GM18907 (cell line): ENCODE measurements at regions not wholly inside any gene's neighbourhood (a gene's known extent, or its start where the extent isn't known, plus 50 kb on each side); places are given as distances from the start of the nearest gene placed in this dataset.
"Not testable (repeated sequence)": the region's sequence is repeated elsewhere in the genome, so short reads cannot be mapped to it uniquely, and the experiment has no call there.

Source experiments
- ATAC-seq: cut with Tn5 transposase; IDR thresholded peaks from one replicate; pipeline ENCODE4 v1.9.1; 2021; ENCODE audit warnings: mild to moderate bottlenecking, moderate library complexity; ENCODE audit not compliant: unreplicated experiment

DNA sequence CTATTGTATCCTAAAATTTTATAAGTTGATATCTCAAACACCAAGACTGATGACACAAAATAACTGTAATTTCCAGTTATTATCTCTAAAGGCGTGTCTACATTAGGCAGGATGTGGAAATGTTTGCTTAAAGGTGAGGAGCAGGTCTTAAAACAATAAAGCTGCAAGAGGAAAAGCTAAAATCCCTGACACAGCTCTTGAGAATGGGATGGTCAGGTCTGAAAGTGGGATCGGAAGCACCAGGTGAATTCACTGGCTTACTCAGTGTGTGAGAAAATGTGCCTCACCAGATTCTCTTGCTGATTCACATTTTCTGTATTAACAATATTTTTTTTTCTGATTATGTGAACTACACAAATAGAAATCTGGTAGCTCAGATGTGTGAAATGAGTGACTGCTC is 421.9 kb upstream of the ADAMTS5 start:
- no peak for ATAC-seq

DNA sequence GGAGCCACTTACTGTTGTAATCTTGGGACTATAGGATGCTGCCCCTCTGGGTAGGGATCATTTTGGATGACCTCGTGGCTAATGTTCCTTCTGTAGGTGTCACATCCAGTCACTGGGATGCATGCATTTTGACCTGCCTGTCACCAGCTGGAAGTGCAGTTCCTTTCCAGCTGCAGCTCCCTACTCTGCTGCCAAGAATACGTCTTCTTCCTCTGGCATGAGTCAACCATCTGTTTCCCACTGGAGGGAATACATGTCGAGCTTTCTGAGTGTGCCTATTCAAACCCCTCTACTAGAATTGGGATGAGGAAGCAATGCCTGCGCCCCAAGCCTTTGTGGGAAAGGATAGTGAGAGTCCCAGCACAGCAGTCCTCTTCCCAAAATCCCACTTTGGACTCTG is 415.5 kb upstream of the ADAMTS5 start:
- no peak for ATAC-seq

DNA sequence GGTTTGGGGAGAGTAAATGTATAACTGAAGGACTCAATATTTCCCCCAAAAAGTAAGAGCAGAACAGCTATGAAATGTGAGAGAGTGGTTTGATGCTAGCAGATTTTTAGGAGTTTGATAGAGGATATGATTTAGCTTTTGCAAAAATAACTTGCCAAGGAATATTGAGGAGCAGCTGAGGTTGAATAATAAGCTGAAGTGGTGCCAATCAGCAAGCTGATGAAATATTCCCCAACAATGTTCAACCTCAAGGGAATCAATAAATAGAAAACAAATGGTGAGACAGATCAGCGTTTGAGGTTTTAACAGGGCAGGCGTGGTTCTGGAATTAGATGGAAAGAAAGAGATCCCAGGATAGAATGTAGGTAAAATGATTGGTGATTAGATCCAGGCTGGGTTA is 413.4 kb upstream of the ADAMTS5 start:
- ATAC-seq: no peak

DNA sequence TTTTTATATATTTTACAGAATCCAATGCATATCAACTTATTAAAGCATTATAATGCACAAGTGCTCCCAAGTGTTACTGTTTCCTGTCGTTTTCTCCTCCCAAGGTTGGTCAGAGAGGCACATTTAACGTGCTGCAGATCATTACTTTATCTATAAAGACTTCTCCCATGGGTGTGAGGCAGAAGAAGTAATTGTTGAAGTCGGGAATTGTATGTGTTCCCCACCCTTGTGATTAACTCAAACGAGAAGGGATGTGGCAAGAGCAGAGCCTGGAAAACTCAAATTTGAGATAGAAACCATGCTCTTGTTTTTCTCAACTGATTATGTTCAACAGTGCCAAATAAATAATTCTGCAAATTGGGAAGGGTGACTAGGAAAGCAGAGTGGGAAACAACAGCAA is 412.5 kb upstream of the ADAMTS5 start:
- no peak for ATAC-seq

DNA sequence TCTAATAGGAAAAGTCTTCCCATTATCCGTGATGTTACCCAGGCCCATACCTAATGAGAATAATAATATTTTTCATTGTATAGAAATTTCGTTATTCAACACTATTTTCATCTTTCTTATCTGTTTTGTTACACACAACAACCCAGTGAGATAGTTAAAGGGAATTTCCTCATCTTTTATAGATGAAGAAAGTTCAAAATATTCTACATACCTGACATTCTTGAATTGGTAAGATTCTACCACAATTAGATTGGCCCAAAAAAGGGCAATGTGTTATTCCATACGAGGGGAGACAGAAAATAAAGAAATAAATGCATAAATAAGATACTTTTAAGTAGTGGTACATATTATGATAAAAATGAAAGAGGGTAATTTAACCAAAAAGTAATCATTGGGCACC is 405.5 kb upstream of the ADAMTS5 start:
- no peak for ATAC-seq

DNA sequence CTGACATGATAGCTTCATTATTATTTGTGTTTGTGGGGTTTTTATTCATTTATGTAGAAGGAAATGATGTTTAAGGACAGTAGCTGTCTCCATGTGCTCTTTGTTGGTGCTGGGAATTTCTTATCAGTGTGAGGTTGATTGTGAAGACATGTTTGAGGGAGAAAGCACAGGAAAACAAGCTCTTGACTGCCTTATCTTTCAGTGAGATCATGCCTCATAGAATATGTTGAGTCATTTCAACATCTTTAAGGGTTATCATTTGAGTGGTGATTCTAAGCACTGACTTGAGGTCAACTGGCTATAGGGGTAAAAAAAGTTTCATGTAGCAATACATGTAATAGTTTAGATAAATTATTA is 405.1 kb upstream of the ADAMTS5 start:
- ATAC-seq: no peak

DNA sequence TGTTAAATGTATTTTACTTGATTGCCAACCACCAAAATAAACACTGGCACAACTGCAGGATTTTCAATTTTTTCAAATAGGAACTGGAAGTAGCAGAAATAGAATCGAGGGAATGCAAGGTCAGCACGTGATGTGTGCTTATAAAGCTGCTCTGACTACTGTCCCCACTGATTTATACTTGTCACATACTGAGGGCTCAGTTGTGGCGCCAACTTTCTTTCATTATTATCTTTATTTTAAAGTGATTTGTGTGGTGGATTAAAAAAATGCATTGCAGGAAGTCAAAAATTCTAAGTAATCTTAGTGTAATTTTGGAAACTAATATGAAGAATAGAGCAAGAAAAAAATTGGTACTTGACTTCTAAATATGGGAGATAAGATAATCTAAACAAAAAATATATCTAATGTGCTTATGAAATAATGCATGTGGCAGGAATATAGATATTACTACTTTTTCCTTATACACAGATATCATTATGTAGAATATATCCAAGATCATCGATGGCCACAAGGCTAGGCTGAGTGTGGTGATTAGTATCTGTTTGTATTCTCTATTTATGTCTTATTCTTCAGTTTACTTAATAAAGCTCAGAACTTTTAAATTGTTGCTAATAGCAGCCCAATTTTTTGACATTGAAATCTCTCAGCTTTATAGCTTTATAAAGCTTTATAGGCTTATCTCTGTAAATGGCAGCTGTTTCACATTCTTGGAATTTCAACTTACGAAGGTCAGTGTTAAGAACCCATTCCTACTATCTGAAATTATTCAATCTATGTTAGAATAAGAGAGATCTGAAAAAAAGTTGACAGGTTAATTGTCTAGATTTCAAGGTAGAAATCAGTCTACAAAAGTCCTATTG is 404.5 kb upstream of the ADAMTS5 start:
- no peak for ATAC-seq

DNA sequence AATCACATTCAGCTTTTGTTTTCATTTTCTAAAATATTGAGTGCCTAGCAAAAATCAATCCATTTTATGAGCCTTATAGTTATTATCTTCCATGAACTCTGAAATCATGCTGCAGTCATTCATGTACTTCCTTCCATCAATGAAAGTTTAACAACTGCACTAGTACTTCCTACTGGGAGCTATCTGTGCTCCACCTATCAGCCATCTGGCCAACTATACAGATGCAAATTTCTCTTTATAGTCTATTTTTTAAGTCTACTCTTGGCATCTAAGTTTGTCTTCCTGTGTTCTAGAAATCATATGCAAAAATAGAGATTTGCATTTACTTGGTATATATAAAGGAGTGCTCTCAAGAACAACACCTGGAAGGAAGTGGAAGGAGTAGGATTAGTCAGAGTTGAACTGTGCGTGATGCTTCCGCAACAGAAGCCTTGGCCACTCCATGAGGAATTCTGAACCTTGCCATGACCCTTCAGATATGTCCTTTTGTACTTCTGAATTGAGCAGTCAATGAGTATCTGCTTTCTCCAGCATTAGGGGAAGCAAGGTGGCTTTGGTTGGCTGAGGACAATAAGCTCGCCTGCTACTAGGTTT is 403.2 kb upstream of the ADAMTS5 start:
- ATAC-seq: no peak

DNA sequence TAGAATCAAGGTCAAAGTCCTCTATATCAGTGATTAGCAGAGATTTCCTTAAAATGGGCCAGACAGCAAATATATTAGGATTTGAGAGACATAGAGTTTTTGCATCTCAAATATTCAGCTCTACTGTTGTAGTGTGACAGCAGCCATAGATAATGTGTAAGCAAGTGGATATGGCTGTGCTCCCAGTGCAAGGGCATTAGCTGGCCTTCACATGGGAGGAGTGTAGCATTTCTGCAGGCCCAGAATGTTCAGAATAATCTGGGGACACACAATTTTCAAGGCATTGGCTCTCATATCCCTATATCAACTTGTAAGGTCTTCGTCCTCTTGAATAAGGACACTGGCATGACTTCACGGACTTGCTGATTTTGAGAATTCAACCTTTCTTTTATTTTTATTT is 402.3 kb upstream of the ADAMTS5 start:
- no peak for ATAC-seq

DNA sequence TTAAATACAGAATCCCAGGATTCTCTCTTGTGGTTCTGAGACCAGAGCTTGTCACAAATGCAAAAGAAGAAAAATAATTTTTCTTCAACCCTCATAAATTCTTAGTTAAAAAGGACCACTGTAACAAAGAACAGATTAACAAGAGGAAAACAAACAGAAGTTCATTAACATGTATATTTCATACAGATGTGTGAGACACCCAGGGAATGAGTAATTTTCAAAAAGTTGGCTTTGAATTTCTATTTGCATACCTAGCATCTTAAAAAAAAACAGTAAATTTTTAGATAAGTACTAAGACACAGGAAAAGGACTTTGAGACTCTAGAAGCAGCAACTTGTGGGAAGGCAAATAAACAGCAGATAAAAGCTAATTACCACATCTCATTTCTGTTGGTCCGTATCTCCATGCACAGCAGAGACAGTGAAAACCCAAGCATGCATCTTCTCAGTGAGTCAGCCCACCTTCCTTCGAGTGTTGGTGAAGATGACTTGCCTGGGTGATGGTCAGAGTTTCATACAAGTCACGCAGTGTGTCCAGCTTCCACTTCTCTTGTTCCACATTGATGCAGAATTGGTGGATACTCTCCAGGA is 399.9 kb upstream of the ADAMTS5 start:
- no peak for ATAC-seq

DNA sequence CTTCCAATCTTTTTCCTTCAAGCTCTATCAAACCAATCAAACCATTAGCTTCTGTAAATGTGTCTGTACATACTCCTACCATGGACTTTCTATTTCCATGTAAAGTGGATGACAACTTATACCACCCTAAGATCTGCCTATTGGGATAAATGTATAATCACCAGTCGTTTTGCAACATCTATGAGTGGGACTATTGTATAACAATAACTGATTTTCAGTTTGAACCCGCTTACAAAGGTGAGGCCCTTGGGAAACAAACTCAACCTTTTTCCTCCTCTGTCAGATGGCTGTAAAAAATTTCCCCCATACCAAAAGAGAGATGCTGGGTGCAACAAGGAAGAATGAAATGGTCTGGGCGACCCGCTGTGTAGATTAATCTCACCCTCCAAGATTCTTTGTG is 399.1 kb upstream of the ADAMTS5 start:
- ATAC-seq: no peak

DNA sequence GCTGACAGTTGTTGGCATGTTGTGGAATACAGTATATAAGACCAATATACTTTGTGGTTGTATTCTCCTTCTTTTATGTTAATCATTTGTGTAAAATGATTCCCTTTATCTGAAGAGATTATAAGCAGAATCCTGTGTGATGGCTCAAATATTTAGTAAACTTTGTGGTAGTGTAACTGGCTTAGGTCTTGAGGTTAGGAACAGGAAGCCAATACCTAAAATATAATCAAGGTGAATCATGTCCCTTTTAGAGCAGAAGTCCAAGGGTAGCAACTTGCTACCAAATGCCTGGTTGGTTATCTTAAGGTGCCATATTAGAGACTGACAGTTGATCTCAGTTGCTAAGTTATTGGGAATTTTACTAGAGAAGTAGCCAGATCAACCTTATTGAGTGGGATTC is 398.5 kb upstream of the ADAMTS5 start:
- no peak for ATAC-seq

DNA sequence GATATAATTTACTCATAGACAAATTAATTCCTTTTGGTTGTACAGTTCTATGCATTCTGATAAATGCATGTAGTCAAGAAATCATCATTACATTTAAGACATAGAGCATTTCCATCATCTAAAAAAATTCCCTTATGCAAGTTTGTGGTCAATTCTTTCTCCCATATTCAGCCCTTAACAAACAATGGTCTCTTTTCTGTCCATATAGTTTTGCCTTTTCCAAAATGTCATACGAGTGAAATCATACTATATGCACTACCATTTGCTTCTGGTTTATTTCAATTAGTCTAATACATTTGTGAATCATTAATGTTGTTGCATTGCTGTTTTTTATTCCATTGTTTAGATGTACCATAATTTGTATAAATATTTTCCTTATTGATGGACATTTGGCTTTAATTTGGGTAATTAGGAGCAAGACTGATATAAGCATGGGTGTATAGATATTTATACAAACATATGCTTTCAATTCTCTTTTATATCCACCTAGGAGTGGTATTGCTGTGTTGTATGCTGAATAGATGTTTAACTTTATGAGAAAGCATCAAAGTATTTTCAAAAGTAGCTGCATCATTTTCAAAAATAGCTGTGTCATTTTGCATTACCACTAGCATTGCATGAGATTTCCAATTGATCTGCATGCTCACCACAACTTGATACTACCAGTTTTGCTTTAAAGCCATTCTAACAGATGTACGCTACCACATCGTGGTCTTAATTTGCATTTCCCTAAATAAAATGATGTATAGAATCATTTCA is 397.0 kb upstream of the ADAMTS5 start:
- ATAC-seq: no peak

DNA sequence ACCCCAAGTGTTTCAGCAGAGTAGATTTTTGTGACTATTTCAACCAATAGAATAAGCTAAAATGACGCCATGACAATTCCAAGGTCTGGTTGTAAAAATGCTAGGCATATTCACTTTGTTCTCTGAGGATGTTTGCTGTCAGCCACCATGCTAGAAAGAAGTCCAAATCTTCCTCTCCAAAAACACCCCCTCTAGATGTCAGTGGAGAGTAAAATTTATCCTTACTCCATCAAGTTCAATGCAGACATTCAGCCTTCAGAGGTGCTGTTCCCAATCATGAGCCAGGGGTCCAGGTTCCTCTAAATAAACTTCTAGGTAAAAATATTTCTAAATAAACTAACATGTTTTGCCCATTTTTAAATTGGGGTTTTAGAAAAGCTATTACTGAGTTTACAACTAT is 395.4 kb upstream of the ADAMTS5 start:
- ATAC-seq: no peak

DNA sequence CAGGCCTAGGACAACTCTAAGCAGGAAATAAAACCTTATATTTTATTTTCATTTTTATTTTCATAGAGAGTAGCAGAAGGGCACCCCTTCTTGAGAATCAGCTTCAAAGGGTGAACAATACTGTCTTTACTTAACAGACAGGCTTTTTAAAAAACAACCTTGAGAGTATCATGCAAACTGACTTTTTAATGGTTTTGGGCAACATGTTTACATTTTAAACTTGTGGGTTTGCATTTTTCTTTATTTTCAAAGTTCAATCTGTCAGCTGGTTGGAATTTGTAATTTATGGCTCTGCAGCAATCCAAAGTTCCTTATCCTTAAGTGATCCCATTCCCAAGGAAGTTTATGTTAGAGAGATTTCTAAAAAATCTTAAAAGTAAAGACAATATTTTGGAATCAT is 392.3 kb upstream of the ADAMTS5 start:
- no peak for ATAC-seq

DNA sequence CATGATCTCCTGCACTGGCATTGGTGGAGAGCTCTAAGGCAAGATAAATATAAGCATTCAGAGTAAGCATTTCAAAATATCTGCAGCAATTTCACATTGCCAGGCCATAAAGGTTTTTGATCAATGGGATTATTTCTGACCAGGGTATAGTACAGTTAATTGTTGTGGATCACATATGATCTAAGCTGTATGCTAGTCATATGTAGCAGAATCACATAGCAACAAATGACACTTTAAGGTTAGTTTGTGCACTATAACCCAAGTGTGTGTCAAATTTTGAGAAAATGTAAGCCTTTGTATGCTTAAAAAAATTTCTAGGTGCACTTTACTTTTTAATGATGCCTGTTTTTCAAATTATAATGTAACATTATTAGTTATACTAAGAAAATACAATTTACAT is 386.0 kb upstream of the ADAMTS5 start:
- no peak for ATAC-seq

DNA sequence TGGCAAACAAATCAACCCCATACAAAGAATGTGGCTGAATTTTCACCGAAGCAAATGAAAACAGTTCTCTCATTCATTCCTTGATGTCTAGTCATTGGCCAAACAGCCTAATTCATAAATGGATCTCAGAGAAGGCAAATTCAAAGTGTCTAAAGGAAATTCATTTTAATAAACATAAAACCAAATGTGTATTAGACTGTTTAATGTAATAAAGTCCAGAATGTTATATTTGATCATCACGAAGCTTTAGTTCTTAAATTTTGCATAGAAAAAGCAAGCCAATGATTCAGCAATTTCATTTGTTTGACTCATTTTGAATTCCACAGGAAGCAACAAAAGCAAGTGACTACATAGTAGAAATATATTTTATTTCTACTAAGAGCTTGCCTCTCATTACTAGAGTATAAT is 379.2 kb upstream of the ADAMTS5 start:
- ATAC-seq: no peak

DNA sequence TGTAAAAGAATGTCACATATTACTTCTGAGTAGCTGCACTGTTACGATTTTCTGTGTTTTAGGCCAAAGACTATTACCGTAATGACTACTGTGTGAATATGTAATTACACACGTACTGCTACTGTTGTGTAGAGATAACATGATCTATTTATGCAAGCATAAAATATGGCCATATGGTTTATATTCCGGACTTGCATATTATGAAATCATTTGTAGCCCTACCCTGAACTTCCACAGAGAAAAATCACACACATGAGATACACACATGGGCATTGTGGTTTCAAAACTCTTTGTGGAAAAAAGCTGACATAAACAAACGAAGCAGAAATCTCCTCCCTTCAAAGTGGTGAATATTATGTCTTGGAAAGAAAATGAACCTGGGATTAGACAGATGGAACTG is 373.0 kb upstream of the ADAMTS5 start:
- no peak for ATAC-seq

DNA sequence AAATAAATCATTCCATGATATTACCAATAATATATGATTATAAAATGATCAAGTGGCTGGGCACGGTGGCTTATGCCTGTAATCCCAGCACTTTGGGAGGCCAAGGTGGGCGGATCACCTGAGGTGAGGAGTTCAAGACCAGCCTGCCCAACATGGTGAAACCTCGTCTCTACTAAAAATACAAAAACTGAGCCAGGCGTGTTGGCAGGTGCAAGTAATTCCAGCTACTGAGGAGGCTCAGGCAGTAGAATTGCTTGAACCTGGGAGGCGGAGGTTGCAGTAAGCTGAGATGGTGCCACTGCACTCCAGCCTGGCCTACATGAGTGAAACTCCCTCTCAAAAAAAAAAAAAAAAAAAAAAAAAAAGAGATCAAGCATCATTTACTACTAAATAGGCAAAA is 371.1 kb upstream of the ADAMTS5 start:
- ATAC-seq: not testable (repeated sequence)

DNA sequence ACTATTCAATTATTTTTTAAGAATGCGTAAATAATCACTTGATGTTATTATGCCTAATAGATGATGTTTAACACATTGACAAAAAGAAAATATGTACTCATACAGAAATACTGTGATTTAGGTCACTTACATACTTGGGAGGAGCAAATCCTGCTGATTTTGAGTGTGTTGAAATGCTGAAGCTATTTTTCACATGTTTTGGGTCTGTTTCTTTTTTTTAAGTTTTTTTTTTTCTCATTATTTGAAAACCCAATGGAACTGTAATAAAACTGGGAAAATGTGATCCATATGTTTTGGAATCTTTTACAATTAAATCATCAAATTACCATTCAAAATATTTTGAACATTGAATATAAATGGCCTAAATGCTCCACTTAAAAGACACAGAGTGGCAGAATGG is 366.2 kb upstream of the ADAMTS5 start:
- ATAC-seq: no peak

DNA sequence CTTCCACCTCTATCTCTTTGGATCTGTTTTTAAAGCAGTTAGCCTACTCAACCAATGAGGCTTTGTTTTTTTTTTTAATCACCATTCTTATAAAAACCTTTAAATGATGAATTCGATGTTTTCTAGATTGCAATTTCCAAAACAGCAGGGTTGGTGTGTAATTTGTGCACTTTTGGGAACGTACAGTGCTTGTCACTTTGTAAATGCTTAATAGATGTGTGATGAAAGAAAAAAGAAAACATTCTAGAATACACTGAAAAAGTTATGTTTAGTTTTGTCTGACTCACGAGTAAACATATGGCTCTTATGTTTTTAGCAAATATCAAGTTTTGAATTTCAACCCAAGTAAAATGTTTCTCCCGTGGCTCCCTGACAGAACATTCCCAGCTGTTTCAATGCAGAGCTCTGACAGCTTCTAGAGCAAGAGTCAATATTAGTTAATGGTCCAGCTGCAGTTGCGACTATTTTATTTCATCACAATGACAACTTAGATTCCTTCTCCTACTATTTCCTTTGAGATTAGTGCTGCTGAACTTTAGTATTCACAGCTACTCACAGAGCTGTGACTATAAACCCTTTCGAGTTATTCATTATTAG is 362.5 kb upstream of the ADAMTS5 start:
- no peak for ATAC-seq
